ENCODE measurements at regions not wholly inside any gene's neighbourhood (a gene's known extent, or its start where the extent isn't known, plus 50 kb on each side); places are given as distances from the start of the nearest gene placed in this dataset.

GRCh38 chr11:15568440-15568839 is 453.7 kb downstream of the INSC start:
- no peak for DNase-seq (ENCODE audit: low read depth)
- TF ChIP-seq CTCF (IDR thresholded peaks at IDR 0.05; ENCODE audit: low read length, missing control alignments): no peak
- H3K4me3 ChIP-seq (replicated peaks; ENCODE audit: low read depth, low read length): no peak overlapping the region

GRCh38 chr11:15569305-15570025 is 454.7 kb downstream of the INSC start:
- peak; percentile 27 for DNase-seq (ENCODE audit: low read depth)
- TF ChIP-seq CTCF (IDR thresholded peaks at IDR 0.05; ENCODE audit: low read length, missing control alignments): no peak

GRCh38 chr11:15575409-15575808 is 460.7 kb downstream of the INSC start:
- DNase-seq (ENCODE audit: low read depth): no peak
- H3K4me3 ChIP-seq (replicated peaks; ENCODE audit: low read depth, low read length): no peak overlapping the region
- TF ChIP-seq CTCF (IDR thresholded peaks at IDR 0.05; ENCODE audit: low read length, missing control alignments): no peak

More at GRCh38 chr11:15569305-15570025, 454.7 kb downstream of the INSC start:
- no peak overlapping the region for H3K4me3 ChIP-seq (replicated peaks; ENCODE audit: low read depth, low read length)

GRCh38 chr11:15576769-15577168 is 462.0 kb downstream of the INSC start:
- no peak for TF ChIP-seq CTCF (IDR thresholded peaks at IDR 0.05; ENCODE audit: low read length, missing control alignments)
- DNase-seq (ENCODE audit: low read depth): no peak
- no peak overlapping the region for H3K4me3 ChIP-seq (replicated peaks; ENCODE audit: low read depth, low read length)

- H3K4me3 ChIP-seq (replicated peaks; ENCODE audit: low read depth, low read length): no peak overlapping the region
- DNase-seq (ENCODE audit: low read depth): no peak
- TF ChIP-seq CTCF (IDR thresholded peaks at IDR 0.05; ENCODE audit: low read length, missing control alignments): no peak
Measured at GRCh38 chr11:15577519-15577918, 462.8 kb downstream of the INSC start.

- TF ChIP-seq CTCF (IDR thresholded peaks at IDR 0.05; ENCODE audit: low read length, missing control alignments): no peak
- no peak for DNase-seq (ENCODE audit: low read depth)
- H3K4me3 ChIP-seq (replicated peaks; ENCODE audit: low read depth, low read length): no peak overlapping the region
Measured at GRCh38 chr11:15579287-15580001, 464.7 kb downstream of the INSC start.

Data from fibroblast of pulmonary artery (primary cell).